Osteocyte (in vitro differentiated cells): ENCODE measurements at regions not wholly inside any gene's neighbourhood (a gene's known extent, or its start where the extent isn't known, plus 50 kb on each side); places are given as distances from the start of the nearest gene placed in this dataset.

Experiments
- DNase-seq: peaks from one replicate; pipeline ENCODE4 v3.0.0; 2021; ENCODE audit warnings: mixed read lengths; ENCODE audit not compliant: unreplicated experiment; ENCODE audit errors: extremely low spot score
- H3K27ac Mint-ChIP-seq: one replicate; pipeline ENCODE4 v1.8.0; 2021; ENCODE audit warnings: mild to moderate bottlenecking, mixed read lengths; ENCODE audit not compliant: unreplicated experiment
- H3K27me3 Mint-ChIP-seq: one replicate; pipeline ENCODE4 v1.8.0; 2021; ENCODE audit warnings: mixed read lengths; ENCODE audit not compliant: unreplicated experiment
- H3K36me3 Mint-ChIP-seq: one replicate; pipeline ENCODE4 v1.8.0; 2021; ENCODE audit warnings: mixed read lengths; ENCODE audit not compliant: unreplicated experiment
- H3K4me1 Mint-ChIP-seq: one replicate; pipeline ENCODE4 v1.8.0; 2021; ENCODE audit warnings: mixed read lengths; ENCODE audit not compliant: unreplicated experiment
- H3K4me3 Mint-ChIP-seq: one replicate; pipeline ENCODE4 v1.8.0; 2021; ENCODE audit warnings: mild to moderate bottlenecking, moderate library complexity, mixed read lengths; ENCODE audit not compliant: unreplicated experiment
- H3K9me3 Mint-ChIP-seq: one replicate; pipeline ENCODE4 v1.8.0; 2021; ENCODE audit warnings: mixed read lengths; ENCODE audit not compliant: unreplicated experiment
- TF ChIP-seq, protein P1 (sequence below): fragments of 200-600 bp; sonication (generic); IDR thresholded peaks from 2 replicates; pipeline ENCODE4 v1.5.0; 2021; ENCODE audit warnings: antibody characterized with exemption, mild to moderate bottlenecking, moderate library complexity

DNA sequence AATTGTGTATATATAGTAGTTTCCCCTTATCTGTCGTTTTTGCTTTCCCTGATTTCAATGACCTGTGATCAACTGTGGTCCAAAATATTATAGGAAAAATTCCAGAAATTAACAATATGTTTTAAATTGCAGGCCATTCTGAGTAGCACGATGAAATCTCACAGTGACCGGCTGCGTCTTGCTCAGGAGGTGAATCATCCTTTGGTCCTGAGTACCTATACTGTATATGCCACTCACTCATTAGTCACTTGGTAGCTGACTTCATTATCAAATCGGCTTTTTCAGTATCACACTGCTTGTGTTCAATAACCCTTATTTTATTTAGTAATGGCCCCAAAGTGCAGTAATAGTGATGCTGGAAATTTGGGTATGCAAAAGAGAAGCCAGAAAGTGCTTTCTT lies 728.3 kb upstream of the EYS start:
- no peak overlapping the region for H3K27ac Mint-ChIP-seq
- H3K4me1 Mint-ChIP-seq, result no peaks in the 10 kb centered on the region
- peaks cover 4% of the 10 kb centered on the region for H3K27me3 Mint-ChIP-seq
- H3K9me3 Mint-ChIP-seq, result no peaks in the 10 kb centered on the region
- no peaks in the 10 kb centered on the region for H3K36me3 Mint-ChIP-seq
- DNase-seq, result no peak
- H3K4me3 Mint-ChIP-seq, result no peak overlapping the region
- TF ChIP-seq, protein P1, sequence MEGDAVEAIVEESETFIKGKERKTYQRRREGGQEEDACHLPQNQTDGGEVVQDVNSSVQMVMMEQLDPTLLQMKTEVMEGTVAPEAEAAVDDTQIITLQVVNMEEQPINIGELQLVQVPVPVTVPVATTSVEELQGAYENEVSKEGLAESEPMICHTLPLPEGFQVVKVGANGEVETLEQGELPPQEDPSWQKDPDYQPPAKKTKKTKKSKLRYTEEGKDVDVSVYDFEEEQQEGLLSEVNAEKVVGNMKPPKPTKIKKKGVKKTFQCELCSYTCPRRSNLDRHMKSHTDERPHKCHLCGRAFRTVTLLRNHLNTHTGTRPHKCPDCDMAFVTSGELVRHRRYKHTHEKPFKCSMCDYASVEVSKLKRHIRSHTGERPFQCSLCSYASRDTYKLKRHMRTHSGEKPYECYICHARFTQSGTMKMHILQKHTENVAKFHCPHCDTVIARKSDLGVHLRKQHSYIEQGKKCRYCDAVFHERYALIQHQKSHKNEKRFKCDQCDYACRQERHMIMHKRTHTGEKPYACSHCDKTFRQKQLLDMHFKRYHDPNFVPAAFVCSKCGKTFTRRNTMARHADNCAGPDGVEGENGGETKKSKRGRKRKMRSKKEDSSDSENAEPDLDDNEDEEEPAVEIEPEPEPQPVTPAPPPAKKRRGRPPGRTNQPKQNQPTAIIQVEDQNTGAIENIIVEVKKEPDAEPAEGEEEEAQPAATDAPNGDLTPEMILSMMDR, result no peak

GRCh38 chr6:66429210-66429609 lies 722.2 kb upstream of the EYS start:
- Mint-ChIP-seq H3K27me3 (peaks cover 4% of the 10 kb centered on the region), H3K36me3 (no peaks in the 10 kb centered on the region), H3K4me3 (no peak overlapping the region), H3K27ac (no peak overlapping the region), H3K9me3 (peaks cover 17% of the 10 kb centered on the region), H3K4me1 (no peaks in the 10 kb centered on the region)
- TF ChIP-seq, protein P1, result no peak
- no peak for DNase-seq

- peaks cover 1% of the 10 kb centered on the region for H3K4me1 Mint-ChIP-seq
- H3K36me3 Mint-ChIP-seq, result no peaks in the 10 kb centered on the region
- H3K27me3 Mint-ChIP-seq, result peaks cover 5% of the 10 kb centered on the region
- DNase-seq, result no peak
- H3K9me3 Mint-ChIP-seq, result peaks cover 17% of the 10 kb centered on the region
- H3K27ac Mint-ChIP-seq, result no peak overlapping the region
- H3K4me3 Mint-ChIP-seq, result no peak overlapping the region
- TF ChIP-seq, protein P1, result no peak
Measured at GRCh38 chr6:66423047-66423446, 716.0 kb upstream of the EYS start.

GRCh38 chr6:66421570-66421969 lies 714.5 kb upstream of the EYS start:
- TF ChIP-seq, protein P1, result peak; percentile 59
- Mint-ChIP-seq H3K27ac (no peak overlapping the region), H3K4me3 (no peak overlapping the region), H3K4me1 (peaks cover 1% of the 10 kb centered on the region), H3K27me3 (peaks cover 5% of the 10 kb centered on the region), H3K9me3 (peaks cover 15% of the 10 kb centered on the region), H3K36me3 (no peaks in the 10 kb centered on the region)
- DNase-seq, result no peak

GRCh38 chr6:66418906-66419305 lies 711.9 kb upstream of the EYS start:
- TF ChIP-seq, protein P1, result no peak
- DNase-seq, result no peak
- Mint-ChIP-seq H3K27me3 (peaks cover 5% of the 10 kb centered on the region), H3K4me3 (no peak overlapping the region), H3K9me3 (no peaks in the 10 kb centered on the region), H3K27ac (no peak overlapping the region), H3K4me1 (peaks cover 1% of the 10 kb centered on the region), H3K36me3 (no peaks in the 10 kb centered on the region)
